Testis (tissue), 2 donors: ENCODE measurements at regions not wholly inside any gene's neighbourhood (a gene's known extent, or its start where the extent isn't known, plus 50 kb on each side); places are given as distances from the start of the nearest gene placed in this dataset.

Experiments used
- POLR2A ChIP-seq: fragments of 450-650 bp; IDR thresholded peaks from one replicate; pipeline ENCODE4 v1.6.1; 2017; ENCODE audit warnings: antibody characterized with exemption, mild to moderate bottlenecking, moderate library complexity
- TF ChIP-seq, protein P1 (sequence below), 3 experiments: fragments of 450-650 bp in 2 of 3; fragments of 200-600 bp in 1 of 3; sonication (generic) in 1 of 3; IDR thresholded peaks; one replicate each; pipeline ENCODE4 v1.5.1; 2016 to 2019; ENCODE audit warnings: antibody characterized with exemption in 3 of 3, mild to moderate bottlenecking in 2 of 3, moderate library complexity in 1 of 3

DNA sequence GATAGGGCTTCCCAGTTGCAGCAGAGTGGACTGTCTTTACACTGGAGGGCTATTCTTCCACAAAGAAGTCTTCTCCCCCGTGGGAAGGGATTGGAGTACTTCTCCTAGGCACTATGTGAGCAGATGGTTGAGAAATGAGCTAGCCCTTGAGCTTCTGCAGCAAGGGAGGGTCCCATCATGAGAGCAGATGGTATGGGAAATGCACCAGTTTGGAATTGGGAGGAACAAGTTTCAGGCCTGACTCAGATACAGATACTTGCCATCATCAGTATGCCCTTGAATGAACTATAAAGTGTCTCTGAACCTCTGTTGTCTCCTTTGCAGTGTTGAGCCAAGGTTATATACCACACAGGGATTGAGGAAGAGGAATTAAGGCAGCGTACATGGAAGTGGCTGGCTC, 757.4 kb downstream of the RNF144A start:
- TF ChIP-seq, protein P1, sequence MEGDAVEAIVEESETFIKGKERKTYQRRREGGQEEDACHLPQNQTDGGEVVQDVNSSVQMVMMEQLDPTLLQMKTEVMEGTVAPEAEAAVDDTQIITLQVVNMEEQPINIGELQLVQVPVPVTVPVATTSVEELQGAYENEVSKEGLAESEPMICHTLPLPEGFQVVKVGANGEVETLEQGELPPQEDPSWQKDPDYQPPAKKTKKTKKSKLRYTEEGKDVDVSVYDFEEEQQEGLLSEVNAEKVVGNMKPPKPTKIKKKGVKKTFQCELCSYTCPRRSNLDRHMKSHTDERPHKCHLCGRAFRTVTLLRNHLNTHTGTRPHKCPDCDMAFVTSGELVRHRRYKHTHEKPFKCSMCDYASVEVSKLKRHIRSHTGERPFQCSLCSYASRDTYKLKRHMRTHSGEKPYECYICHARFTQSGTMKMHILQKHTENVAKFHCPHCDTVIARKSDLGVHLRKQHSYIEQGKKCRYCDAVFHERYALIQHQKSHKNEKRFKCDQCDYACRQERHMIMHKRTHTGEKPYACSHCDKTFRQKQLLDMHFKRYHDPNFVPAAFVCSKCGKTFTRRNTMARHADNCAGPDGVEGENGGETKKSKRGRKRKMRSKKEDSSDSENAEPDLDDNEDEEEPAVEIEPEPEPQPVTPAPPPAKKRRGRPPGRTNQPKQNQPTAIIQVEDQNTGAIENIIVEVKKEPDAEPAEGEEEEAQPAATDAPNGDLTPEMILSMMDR (IDR thresholded peaks at IDR 0.05): no peak
- no peak for TF ChIP-seq POLR2A
